Activated T-cell treated with anti-CD3 and anti-CD28 coated beads, Interleukin-2, amount 50 U/mL, for 24 hours (primary cell): ENCODE measurements at regions not wholly inside any gene's neighbourhood (a gene's known extent, or its start where the extent isn't known, plus 50 kb on each side); places are given as distances from the start of the nearest gene placed in this dataset.

Source experiments
- DNase-seq: peaks from one replicate; pipeline ENCODE4 v3.0.0-alpha.2; 2020
- H3K27ac Mint-ChIP-seq: 2 replicates; pipeline ENCODE4 v1.8.0; 2020; ENCODE audit warnings: mild to moderate bottlenecking, mixed read lengths
- H3K27me3 Mint-ChIP-seq: 2 replicates; pipeline ENCODE4 v1.8.0; 2020; ENCODE audit warnings: mixed read lengths
- H3K36me3 Mint-ChIP-seq: 2 replicates; pipeline ENCODE4 v1.8.0; 2020; ENCODE audit warnings: low read depth, mixed read lengths
- H3K4me1 Mint-ChIP-seq: 2 replicates; pipeline ENCODE4 v1.8.0; 2020; ENCODE audit warnings: low read depth, mixed read lengths
- H3K4me3 Mint-ChIP-seq: 2 replicates; pipeline ENCODE4 v1.8.0; 2020; ENCODE audit warnings: mild to moderate bottlenecking, moderate library complexity, mixed read lengths
- H3K9me3 Mint-ChIP-seq: 2 replicates; pipeline ENCODE4 v1.8.0; 2020; ENCODE audit warnings: mixed read lengths

DNA sequence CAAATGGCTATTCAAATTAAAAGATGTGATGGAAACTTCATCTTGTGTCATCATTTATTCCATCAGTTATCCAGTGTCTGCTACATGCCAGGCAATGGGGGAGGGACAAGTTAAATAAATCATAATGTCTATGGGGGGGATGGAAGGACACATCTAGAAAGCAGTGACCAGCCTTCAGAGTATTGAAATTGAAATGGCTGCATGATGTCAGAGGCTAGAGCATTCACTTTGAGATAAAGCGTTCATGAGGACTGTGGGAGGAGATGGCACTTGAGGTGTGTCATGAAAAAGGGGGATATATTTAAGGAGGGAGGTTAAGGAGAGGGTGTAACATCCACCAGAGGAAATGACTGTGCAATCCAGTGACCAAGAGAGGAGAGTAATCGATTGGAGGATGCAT is 50.6 kb downstream of the SLIT2 start:
- Mint-ChIP-seq H3K9me3 (peaks cover 3% of the 10 kb centered on the region), H3K36me3 (no peaks in the 10 kb centered on the region), H3K4me3 (no peak overlapping the region), H3K27me3 (no peaks in the 10 kb centered on the region), H3K27ac (no peak overlapping the region), H3K4me1 (no peaks in the 10 kb centered on the region)
- DNase-seq: no peak

DNA sequence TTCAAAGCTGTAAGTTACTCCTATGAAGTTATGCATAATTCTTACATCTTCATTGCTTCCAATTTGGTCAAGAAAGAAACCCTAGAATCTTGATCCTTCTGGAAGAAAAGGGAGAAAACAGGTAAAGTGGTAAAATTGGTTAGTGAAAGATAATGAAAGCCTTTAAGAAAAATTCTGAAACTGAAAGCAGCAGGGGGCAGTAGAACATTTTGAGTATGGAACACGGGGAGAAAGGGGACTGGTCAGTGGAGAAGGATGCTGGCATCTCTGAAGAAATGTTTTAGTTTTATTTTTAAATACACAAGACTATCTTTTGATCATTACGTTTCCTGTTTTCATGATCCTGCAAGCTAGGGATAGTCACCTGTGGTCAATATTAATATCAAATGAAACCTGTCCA is 54.3 kb downstream of the SLIT2 start:
- H3K27ac Mint-ChIP-seq: no peak overlapping the region
- H3K27me3 Mint-ChIP-seq: no peaks in the 10 kb centered on the region
- H3K9me3 Mint-ChIP-seq: peaks cover 7% of the 10 kb centered on the region
- no peak for DNase-seq
- no peak overlapping the region for H3K4me3 Mint-ChIP-seq
- H3K4me1 Mint-ChIP-seq: no peaks in the 10 kb centered on the region
- no peaks in the 10 kb centered on the region for H3K36me3 Mint-ChIP-seq

DNA sequence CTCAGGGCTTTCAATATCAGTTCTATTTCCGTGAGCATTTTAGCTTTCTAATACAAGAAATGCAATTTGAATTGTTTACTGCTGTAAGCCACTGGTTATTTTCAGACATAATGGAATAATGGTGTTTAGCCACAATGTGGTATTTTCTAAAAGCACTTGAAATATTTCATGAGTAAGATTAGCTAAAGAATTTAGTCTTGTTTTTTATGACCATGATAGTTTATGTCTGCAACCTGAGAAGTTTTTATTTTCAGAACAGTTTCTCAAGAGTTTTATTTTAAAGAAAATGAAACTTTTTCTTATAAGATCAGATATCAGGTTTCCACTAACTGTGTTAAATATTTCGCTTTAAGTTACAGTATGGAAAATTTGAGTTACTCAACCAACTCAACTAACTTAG is 60.2 kb downstream of the SLIT2 start:
- Mint-ChIP-seq H3K36me3 (no peaks in the 10 kb centered on the region), H3K27ac (no peak overlapping the region), H3K4me3 (no peak overlapping the region), H3K4me1 (no peaks in the 10 kb centered on the region), H3K27me3 (no peaks in the 10 kb centered on the region), H3K9me3 (peaks cover 3% of the 10 kb centered on the region)
- DNase-seq: no peak

DNA sequence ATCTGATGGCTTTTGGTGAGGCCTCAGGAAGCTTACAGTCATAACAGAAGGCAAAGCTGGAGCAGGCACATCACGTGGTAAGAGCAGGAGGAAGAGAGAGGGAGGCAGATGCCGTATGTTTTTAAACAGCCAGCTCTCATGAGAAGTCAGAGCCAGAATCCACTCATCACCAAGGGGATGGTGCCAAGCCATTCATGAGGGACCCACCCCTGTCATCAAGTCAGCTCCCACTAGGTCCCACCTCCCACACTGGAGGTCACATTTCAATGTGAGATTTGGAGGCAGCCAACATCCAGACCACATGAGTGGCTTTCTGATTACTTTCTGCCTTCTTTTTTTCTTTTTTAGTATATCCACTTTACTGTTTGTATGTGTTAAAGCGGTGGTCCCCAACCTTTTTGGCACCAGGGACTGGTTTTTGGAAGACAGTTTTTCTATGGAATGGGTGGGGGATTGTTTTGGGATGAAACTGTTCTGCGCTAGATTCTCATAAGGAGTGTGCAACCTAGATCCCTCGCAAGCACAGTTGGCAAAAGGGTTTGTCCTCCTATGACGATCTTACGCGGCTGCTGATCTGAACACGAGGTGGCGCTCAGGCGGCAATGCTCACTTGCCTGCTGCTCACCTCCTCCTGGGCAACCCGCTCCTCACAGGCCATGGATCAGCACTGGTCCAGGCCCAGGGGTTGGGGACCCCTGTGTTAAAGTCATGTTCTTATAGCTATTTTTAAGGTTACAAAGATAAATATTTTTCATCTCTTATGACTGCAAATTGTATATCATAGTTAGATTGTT is 61.7 kb downstream of the SLIT2 start:
- no peak overlapping the region for H3K27ac Mint-ChIP-seq
- H3K27me3 Mint-ChIP-seq: no peaks in the 10 kb centered on the region
- no peak overlapping the region for H3K4me3 Mint-ChIP-seq
- no peak for DNase-seq
- H3K9me3 Mint-ChIP-seq: peaks cover 3% of the 10 kb centered on the region
- H3K4me1 Mint-ChIP-seq: no peaks in the 10 kb centered on the region
- no peaks in the 10 kb centered on the region for H3K36me3 Mint-ChIP-seq

DNA sequence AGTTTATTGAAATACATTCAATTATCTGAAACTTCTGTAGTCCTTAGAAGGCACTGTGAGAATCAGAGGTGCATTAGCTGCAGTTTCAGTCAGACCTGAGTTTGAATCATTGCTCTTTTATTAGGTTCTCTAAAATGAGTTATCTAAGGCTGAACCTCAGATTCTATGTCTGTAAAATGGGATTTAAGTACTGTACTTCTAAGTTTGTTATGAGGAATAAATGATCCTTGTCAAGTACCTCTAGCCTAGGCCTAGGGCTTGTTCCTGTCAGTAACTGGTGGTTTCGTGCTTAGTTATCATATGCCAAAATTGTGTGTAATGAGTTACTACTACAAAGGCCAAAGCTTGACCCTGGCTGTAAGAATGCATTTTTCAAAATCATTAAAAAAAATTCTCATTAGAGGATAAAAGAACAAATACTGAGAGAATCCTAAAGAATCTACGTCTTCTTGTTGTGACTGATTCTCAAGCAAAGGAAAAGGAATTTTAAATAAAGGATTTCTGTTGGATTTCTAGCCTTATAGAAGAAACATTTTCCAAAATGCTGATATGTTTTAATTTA is 65.8 kb downstream of the SLIT2 start:
- Mint-ChIP-seq H3K27me3 (no peaks in the 10 kb centered on the region), H3K27ac (no peak overlapping the region), H3K4me3 (no peak overlapping the region), H3K9me3 (no peaks in the 10 kb centered on the region), H3K36me3 (no peaks in the 10 kb centered on the region), H3K4me1 (no peaks in the 10 kb centered on the region)
- no peak for DNase-seq

DNA sequence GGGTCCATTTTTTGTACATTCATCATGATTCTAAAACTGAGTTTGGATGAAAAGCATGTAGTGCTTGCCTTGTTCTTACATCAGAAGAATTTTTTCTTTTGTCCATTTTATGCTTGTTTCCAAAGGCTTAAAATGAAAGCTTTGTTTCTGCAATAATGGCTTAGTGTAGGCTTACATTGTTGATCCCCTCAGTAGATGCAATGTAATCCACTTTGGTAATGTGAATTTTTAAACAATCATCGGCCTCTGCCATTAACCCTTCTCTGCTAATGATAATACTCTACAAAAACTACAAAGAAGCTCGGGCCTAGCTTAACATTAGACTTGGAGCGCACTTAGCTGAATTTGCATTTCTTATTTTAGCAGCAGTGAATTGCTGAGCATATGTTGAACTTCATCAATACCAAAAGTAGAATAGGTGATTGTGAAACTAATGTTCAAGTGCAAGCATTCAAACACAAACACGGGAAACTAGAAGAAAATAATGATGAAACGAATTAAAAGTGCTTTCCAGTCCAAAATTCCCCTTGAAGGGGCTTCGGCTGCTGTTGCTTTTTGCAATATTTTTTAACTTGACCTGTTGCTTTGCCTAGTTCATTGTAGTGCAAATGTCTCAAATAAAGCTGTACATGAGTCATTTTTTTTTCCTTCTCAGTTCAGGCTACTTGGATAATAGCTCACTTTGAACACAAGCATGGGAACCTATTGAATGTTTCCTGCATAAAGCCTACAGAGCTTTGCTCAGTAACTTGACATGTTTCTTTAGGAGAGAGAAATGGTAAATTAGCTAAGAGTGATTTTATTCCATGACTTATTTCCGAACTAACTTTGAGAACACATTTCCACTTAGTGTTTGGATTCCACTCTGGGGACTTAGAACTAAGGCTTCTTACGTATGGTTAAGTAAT is 66.5 kb downstream of the SLIT2 start:
- Mint-ChIP-seq H3K27me3 (no peaks in the 10 kb centered on the region), H3K27ac (no peak overlapping the region), H3K4me1 (no peaks in the 10 kb centered on the region), H3K9me3 (no peaks in the 10 kb centered on the region), H3K36me3 (no peaks in the 10 kb centered on the region), H3K4me3 (no peak overlapping the region)
- DNase-seq: no peak

- no peaks in the 10 kb centered on the region for H3K9me3 Mint-ChIP-seq
- H3K4me3 Mint-ChIP-seq: no peak overlapping the region
- H3K4me1 Mint-ChIP-seq: no peaks in the 10 kb centered on the region
- H3K27me3 Mint-ChIP-seq: no peaks in the 10 kb centered on the region
- no peak overlapping the region for H3K27ac Mint-ChIP-seq
- no peak for DNase-seq
- no peaks in the 10 kb centered on the region for H3K36me3 Mint-ChIP-seq
Measured at GRCh38 chr4:20318909-20319277, 67.2 kb downstream of the SLIT2 start.

DNA sequence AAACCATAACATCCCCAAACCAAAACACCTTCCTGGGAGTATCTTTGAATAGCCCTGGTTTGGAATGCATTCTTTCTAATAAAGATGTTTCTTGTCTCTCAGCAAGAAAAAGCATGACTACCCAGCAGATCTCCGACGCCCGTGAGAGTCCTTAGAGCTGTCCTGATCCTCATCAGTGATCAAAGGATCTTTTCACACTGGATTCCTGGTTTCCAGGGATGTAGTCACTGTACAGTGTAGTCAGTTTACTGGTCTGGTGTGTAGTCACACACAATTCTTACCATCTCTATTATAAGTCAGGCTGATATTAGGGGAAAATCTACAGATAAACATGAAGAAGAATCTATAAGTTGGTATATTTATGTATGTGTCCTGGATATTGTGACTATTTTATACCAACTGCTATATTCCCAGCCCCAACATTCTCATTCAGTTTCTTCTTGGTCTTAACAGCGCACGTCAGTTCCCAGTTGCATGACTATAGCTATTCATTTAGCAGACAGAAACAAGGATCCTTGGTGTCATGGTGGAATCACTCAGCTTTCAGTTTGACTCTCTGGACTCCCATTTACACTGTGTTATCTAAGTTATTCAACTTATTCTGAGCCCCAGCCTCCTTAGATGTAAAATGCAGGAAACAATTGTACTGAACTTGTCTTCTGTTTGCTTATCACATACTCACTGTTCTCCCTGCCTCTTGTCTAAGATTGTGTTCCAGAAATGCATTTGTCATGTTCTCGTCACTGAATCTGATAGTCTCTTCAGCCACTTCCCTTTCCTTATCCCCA is 68.3 kb downstream of the SLIT2 start:
- Mint-ChIP-seq H3K4me1 (no peaks in the 10 kb centered on the region), H3K36me3 (no peaks in the 10 kb centered on the region), H3K9me3 (no peaks in the 10 kb centered on the region), H3K4me3 (no peak overlapping the region), H3K27me3 (no peaks in the 10 kb centered on the region), H3K27ac (no peak overlapping the region)
- DNase-seq: no peak

DNA sequence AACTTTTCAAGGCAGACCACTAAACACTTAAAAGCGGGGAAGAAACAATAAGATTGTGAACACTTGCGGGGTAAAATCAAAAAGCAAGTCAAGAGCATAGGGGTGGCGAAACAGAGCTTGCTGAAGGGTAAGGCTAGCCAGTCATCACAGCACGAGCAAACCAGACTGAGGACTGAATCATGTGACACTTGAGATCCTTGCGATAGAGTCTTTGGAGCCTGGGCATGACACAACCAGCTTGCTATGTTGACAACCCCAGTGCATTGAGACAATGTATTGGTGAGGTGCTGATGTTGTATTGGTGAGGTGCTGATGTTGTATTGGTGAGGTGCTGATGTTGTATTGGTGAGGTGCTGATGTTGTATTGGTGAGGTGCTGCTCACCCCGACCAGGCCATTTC is 72.3 kb downstream of the SLIT2 start:
- Mint-ChIP-seq H3K9me3 (no peaks in the 10 kb centered on the region), H3K27me3 (no peaks in the 10 kb centered on the region), H3K4me1 (no peaks in the 10 kb centered on the region), H3K4me3 (no peak overlapping the region), H3K27ac (no peak overlapping the region), H3K36me3 (no peaks in the 10 kb centered on the region)
- no peak for DNase-seq

- Mint-ChIP-seq H3K4me1 (no peaks in the 10 kb centered on the region), H3K9me3 (no peaks in the 10 kb centered on the region), H3K27ac (no peak overlapping the region), H3K4me3 (no peak overlapping the region), H3K27me3 (no peaks in the 10 kb centered on the region), H3K36me3 (no peaks in the 10 kb centered on the region)
- no peak for DNase-seq
Measured at GRCh38 chr4:20326460-20326859, 74.8 kb downstream of the SLIT2 start.

- H3K4me3 Mint-ChIP-seq: no peak overlapping the region
- peaks cover under 1% of the 10 kb centered on the region for H3K9me3 Mint-ChIP-seq
- DNase-seq: no peak
- H3K4me1 Mint-ChIP-seq: no peaks in the 10 kb centered on the region
- H3K27ac Mint-ChIP-seq: no peak overlapping the region
- no peaks in the 10 kb centered on the region for H3K36me3 Mint-ChIP-seq
- H3K27me3 Mint-ChIP-seq: no peaks in the 10 kb centered on the region
Measured at GRCh38 chr4:20326977-20327376, 75.3 kb downstream of the SLIT2 start.

DNA sequence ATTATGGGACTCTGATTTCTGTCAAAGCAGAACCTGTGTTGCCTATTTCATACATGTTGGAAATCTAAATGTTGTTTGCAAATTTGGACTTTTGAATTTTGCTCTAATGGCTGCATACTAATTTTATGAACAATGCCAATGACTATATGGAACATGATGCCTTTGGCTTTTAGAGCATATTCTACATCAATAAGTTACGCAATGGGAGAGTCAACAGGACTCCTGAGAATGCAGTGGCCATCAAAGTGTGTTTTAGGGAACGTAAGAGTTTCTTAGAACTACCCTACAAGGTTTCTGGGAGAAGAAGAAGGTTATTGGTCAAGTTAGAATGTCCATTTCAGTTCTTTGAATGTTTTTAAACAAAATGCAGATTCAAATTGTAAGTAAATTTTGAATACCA is 76.1 kb downstream of the SLIT2 start:
- Mint-ChIP-seq H3K4me1 (no peaks in the 10 kb centered on the region), H3K36me3 (no peaks in the 10 kb centered on the region), H3K27me3 (no peaks in the 10 kb centered on the region), H3K9me3 (peaks cover 3% of the 10 kb centered on the region), H3K27ac (no peak overlapping the region), H3K4me3 (no peak overlapping the region)
- DNase-seq: no peak

- DNase-seq: no peak
- Mint-ChIP-seq H3K4me3 (no peak overlapping the region), H3K27me3 (no peaks in the 10 kb centered on the region), H3K36me3 (no peaks in the 10 kb centered on the region), H3K9me3 (peaks cover 3% of the 10 kb centered on the region), H3K4me1 (no peaks in the 10 kb centered on the region), H3K27ac (no peak overlapping the region)
Measured at GRCh38 chr4:20331642-20332041, 79.9 kb downstream of the SLIT2 start.

GRCh38 chr4:20333141-20333715 is 81.5 kb downstream of the SLIT2 start:
- H3K27ac Mint-ChIP-seq: no peak overlapping the region
- no peaks in the 10 kb centered on the region for H3K27me3 Mint-ChIP-seq
- DNase-seq: no peak
- H3K4me1 Mint-ChIP-seq: no peaks in the 10 kb centered on the region
- no peak overlapping the region for H3K4me3 Mint-ChIP-seq
- H3K36me3 Mint-ChIP-seq: no peaks in the 10 kb centered on the region
- H3K9me3 Mint-ChIP-seq: peaks cover 3% of the 10 kb centered on the region
